GM23338 (cell line): ENCODE measurements at regions not wholly inside any gene's neighbourhood (a gene's known extent, or its start where the extent isn't known, plus 50 kb on each side); places are given as distances from the start of the nearest gene placed in this dataset.

Experiments
- ATAC-seq: fragments of 200-7000 bp; cut with Tn5 transposase; 3 replicates; pipeline ENCODE4 v1.9.1; 2020
- DNase-seq: peaks from one replicate; pipeline ENCODE4 v3.0.0-alpha.2; 2015; ENCODE audit warnings: low spot score
- H2AFZ ChIP-seq: fragments of 200-600 bp; sonication (generic); 2 replicates; pipeline ENCODE4 v1.8.0; 2016; ENCODE audit warnings: antibody characterized with exemption, mild to moderate bottlenecking, moderate library complexity
- H3F3A ChIP-seq: fragments of 200-600 bp; sonication (generic); replicated peaks from 2 replicates; pipeline ENCODE4 v1.8.0; 2017; ENCODE audit warnings: antibody characterized with exemption, mixed run types, low read depth
- H3K27ac ChIP-seq: fragments of 200-600 bp; sonication (generic); 2 replicates; pipeline ENCODE4 v1.6.1; 2016; ENCODE audit warnings: low read depth
- H3K27me3 ChIP-seq: fragments of 200-600 bp; sonication (generic); 2 replicates; pipeline ENCODE4 v1.8.0; 2016; ENCODE audit warnings: mild to moderate bottlenecking, mixed run types, moderate library complexity; ENCODE audit not compliant: insufficient read depth
- H3K36me3 ChIP-seq: fragments of 200-600 bp; sonication (generic); 2 replicates; pipeline ENCODE4 v1.8.0; 2016; ENCODE audit warnings: mild to moderate bottlenecking; ENCODE audit not compliant: insufficient read depth
- H3K4me1 ChIP-seq: fragments of 200-600 bp; sonication (generic); 2 replicates; pipeline ENCODE4 v1.8.0; 2016; ENCODE audit warnings: mild to moderate bottlenecking, moderate library complexity; ENCODE audit not compliant: insufficient read depth
- H3K4me2 ChIP-seq: fragments of 200-600 bp; sonication (generic); 2 replicates; pipeline ENCODE4 v1.7.1; 2017; ENCODE audit warnings: mixed run types
- H3K4me3 ChIP-seq: fragments of 200-600 bp; sonication (generic); 2 replicates; pipeline ENCODE4 v1.6.1; 2016; ENCODE audit warnings: mixed run types
- H3K79me2 ChIP-seq: fragments of 200-600 bp; sonication (generic); replicated peaks from 2 replicates; pipeline ENCODE4 v1.8.0; 2017; ENCODE audit warnings: mild to moderate bottlenecking; ENCODE audit not compliant: insufficient read depth
- H3K9me2 ChIP-seq: fragments of 200-600 bp; sonication (generic); 2 replicates; pipeline ENCODE4 v1.8.0; 2017; ENCODE audit not compliant: insufficient read depth
- H4K20me1 ChIP-seq: fragments of 200-600 bp; sonication (generic); replicated peaks from 2 replicates; pipeline ENCODE4 v1.8.0; 2017; ENCODE audit warnings: mild to moderate bottlenecking; ENCODE audit not compliant: insufficient read depth
- H3K27ac Mint-ChIP-seq: 2 replicates; pipeline ENCODE4 v1.8.0; 2020; ENCODE audit warnings: inconsistent platforms, mild to moderate bottlenecking, moderate library complexity, mixed read lengths
- H3K27me3 Mint-ChIP-seq: 3 replicates; pipeline ENCODE4 v1.8.0; 2022; ENCODE audit warnings: low read depth, mild to moderate bottlenecking, moderate library complexity, mixed read lengths, inconsistent platforms; ENCODE audit not compliant: insufficient read depth, poor library complexity
- H3K36me3 Mint-ChIP-seq: 3 replicates; pipeline ENCODE4 v1.8.0; 2021; ENCODE audit warnings: low read depth, mild to moderate bottlenecking, inconsistent platforms, moderate library complexity, mixed read lengths
- H3K4me1 Mint-ChIP-seq: 3 replicates; pipeline ENCODE4 v1.8.0; 2020; ENCODE audit warnings: mild to moderate bottlenecking, inconsistent platforms, mixed read lengths
- H3K4me3 Mint-ChIP-seq: 3 replicates; pipeline ENCODE4 v1.8.0; 2021; ENCODE audit warnings: moderate library complexity, mild to moderate bottlenecking, inconsistent platforms, mixed read lengths
- H3K9me3 Mint-ChIP-seq: 3 replicates; pipeline ENCODE4 v1.8.0; 2020; ENCODE audit warnings: moderate library complexity, mild to moderate bottlenecking, inconsistent platforms, mixed read lengths
- EZH2phosphoT487 ChIP-seq: fragments of 200-600 bp; sonication (generic); IDR thresholded peaks from one replicate; pipeline ENCODE4 v1.8.1; 2018; ENCODE audit warnings: antibody characterized with exemption; ENCODE audit not compliant: unreplicated experiment
- NANOG ChIP-seq: IDR thresholded peaks from 2 replicates; pipeline ENCODE4 v1.6.1; 2016; ENCODE audit warnings: antibody characterized with exemption, borderline replicate concordance
- ZNF462 ChIP-seq: fragments of 250-450 bp; sonication (Bioruptor Pico); IDR thresholded peaks from 2 replicates; pipeline ENCODE4 v1.5.0; 2020; ENCODE audit warnings: mild to moderate bottlenecking, moderate library complexity

DNA sequence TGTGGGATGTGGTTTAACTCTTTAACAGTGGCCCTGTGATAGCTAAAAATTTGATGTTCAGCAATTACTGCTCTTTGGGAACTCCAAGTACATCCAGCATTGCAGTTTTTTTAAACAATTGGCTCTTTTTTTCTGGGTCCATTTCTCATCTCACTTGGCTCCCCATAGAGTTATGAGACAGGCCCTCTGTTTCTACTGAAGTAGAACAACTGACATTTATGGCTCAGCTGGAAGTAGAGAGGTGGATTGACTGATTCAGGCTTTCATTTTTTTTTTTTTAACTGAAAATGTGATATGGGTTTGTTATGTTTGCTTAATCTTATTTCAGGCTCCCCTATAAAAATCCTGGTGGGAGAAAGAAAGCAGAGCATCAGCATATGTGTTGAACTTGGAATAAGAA lies 96.6 kb upstream of the CD180 start:
- H3K4me3 Mint-ChIP-seq: no peak overlapping the region
- Histone ChIP-seq H3K36me3 (no peaks in the 10 kb centered on the region), H3K27me3 (no peaks in the 10 kb centered on the region), H3K9me2 (peaks cover 17% of the 10 kb centered on the region), H3K27ac (no peak overlapping the region), H3K4me1 (no peaks in the 10 kb centered on the region), H3K79me2 (no peaks in the 10 kb centered on the region), H4K20me1 (no peaks in the 10 kb centered on the region), H2AFZ (no peak overlapping the region), H3F3A (no peaks in the 10 kb centered on the region), H3K4me3 (no peak overlapping the region), H3K4me2 (no peak overlapping the region)
- no peaks in the 10 kb centered on the region for H3K36me3 Mint-ChIP-seq
- no peaks in the 10 kb centered on the region for H3K4me1 Mint-ChIP-seq
- no peak for TF ChIP-seq ZNF462
- TF ChIP-seq EZH2phosphoT487: no peak
- no peaks in the 10 kb centered on the region for H3K9me3 Mint-ChIP-seq
- H3K27ac Mint-ChIP-seq: no peak overlapping the region
- DNase-seq: no peak
- no peaks in the 10 kb centered on the region for H3K27me3 Mint-ChIP-seq
- no peak for ATAC-seq

DNA sequence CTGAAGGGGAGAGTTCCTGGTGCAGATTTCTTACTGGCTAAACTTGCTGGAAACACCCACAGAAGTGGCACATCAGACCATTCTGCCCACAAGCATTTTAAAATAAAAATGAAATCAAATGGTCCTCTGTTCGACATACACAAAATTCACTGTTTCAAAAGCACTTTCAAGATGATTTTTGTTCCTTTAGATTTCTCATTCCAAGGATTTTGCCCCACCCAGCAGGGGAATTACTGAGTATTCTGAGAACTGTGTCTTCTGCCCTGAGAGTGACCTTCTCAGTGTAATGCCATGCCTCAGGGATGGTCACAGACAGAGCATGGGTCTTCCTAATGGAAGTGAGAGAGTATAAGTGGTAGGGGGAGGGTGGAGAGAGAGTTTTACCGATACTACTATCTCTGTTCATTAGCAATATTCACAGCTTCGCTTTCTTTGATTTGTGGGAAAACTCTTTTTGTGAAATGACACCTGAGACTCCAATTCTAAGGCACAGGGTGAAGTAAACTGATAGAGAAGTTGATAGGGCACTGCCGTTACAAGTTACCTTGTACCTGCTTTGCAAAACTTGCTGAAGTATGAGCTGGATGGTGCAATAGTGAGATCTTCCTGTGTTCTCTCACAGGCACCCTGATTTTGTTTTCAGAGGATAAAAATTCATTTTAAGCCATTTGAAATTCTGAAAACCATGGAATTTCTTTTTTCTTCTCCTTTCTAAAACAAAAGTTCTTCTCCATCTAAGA lies 95.8 kb upstream of the CD180 start:
- Histone ChIP-seq H4K20me1 (no peaks in the 10 kb centered on the region), H3K36me3 (no peaks in the 10 kb centered on the region), H3K4me1 (peaks cover 6% of the 10 kb centered on the region; the same call in 1 of the 2 replicates), H3F3A (no peaks in the 10 kb centered on the region), H3K27ac (no peak overlapping the region), H3K79me2 (no peaks in the 10 kb centered on the region), H3K9me2 (peaks cover 14% of the 10 kb centered on the region), H3K27me3 (no peaks in the 10 kb centered on the region), H2AFZ (no peak overlapping the region), H3K4me3 (no peak overlapping the region), H3K4me2 (no peak overlapping the region)
- Mint-ChIP-seq H3K27ac (0 out of 2 replicates have a peak overlapping the region, but pooled peaks have one; percentile 18), H3K9me3 (no peaks in the 10 kb centered on the region), H3K27me3 (no peaks in the 10 kb centered on the region), H3K36me3 (no peaks in the 10 kb centered on the region), H3K4me3 (no peak overlapping the region), H3K4me1 (peaks cover 3% of the 10 kb centered on the region; the same call in 1 of the 3 replicates)
- no peak for TF ChIP-seq NANOG
- ATAC-seq (no peak), DNase-seq (no peak)
